Stimulated activated CD8-positive, alpha-beta memory T cell treated with anti-CD3 and anti-CD28 coated beads, Interleukin-15, amount 100 ng/mL, for 4 hours (primary cell): ENCODE measurements at regions not wholly inside any gene's neighbourhood (a gene's known extent, or its start where the extent isn't known, plus 50 kb on each side); places are given as distances from the start of the nearest gene placed in this dataset.

Source experiments
- DNase-seq, 2 donors: peaks; one replicate each; pipeline ENCODE4 v3.0.0-alpha.2; 2020; ENCODE audit warnings: low read depth in 2 of 2

- no peak for DNase-seq
Observed at GRCh38 chr2:238985041-238985729, 137.3 kb downstream of the TWIST2 start.

- no peak for DNase-seq
Observed at GRCh38 chr2:238985931-238986446, 138.1 kb downstream of the TWIST2 start.

GRCh38 chr2:238986491-238987351, 138.8 kb downstream of the TWIST2 start:
- DNase-seq, result no peak

GRCh38 chr2:238987352-238987981, 139.6 kb downstream of the TWIST2 start:
- DNase-seq, result no peak

GRCh38 chr2:238988105-238988504, 140.2 kb downstream of the TWIST2 start:
- DNase-seq, result no peak

- no peak for DNase-seq
Observed at GRCh38 chr2:238988752-238989151, 140.9 kb downstream of the TWIST2 start.

- no peak for DNase-seq
Observed at GRCh38 chr2:238989484-238989883, 141.6 kb downstream of the TWIST2 start.

GRCh38 chr2:238994432-238994831, 146.5 kb downstream of the TWIST2 start:
- no peak for DNase-seq

- no peak for DNase-seq
Observed at GRCh38 chr2:238994876-238995275, 147.0 kb downstream of the TWIST2 start.

- DNase-seq, result no peak
Observed at GRCh38 chr2:238995634-238996033, 147.7 kb downstream of the TWIST2 start.

GRCh38 chr2:238996331-238997136, 148.6 kb downstream of the TWIST2 start:
- no peak for DNase-seq

- no peak for DNase-seq
Observed at GRCh38 chr2:238997137-238997390, 149.2 kb downstream of the TWIST2 start.

GRCh38 chr2:238997684-238998083, 149.8 kb downstream of the TWIST2 start:
- no peak for DNase-seq
